B cell (primary cell): ENCODE measurements at regions not wholly inside any gene's neighbourhood (a gene's known extent, or its start where the extent isn't known, plus 50 kb on each side); places are given as distances from the start of the nearest gene placed in this dataset.

Experiments used
- ATAC-seq: fragments of 200-7000 bp; cut with Tn5 transposase; one replicate; pipeline ENCODE4 v1.10.0; 2021; ENCODE audit warnings: low read depth, mild to moderate bottlenecking, moderate number of reproducible peaks, moderate library complexity
- CTCF ChIA-PET: fragments of 350-600 bp; sonication (Branson Sonifier 250); formaldehyde crosslinking; loops from one replicate; lab custom pipeline; 2021; ENCODE audit warnings: antibody characterized with exemption, inconsistent platforms; lab: Charles Lee
- POLR2A ChIA-PET: fragments of 350-600 bp; sonication (Branson Sonifier 250); formaldehyde crosslinking; loops from one replicate; lab custom pipeline; 2021; ENCODE audit warnings: antibody characterized with exemption; lab: Charles Lee
- DNase-seq: peaks from one replicate; pipeline ENCODE4 v3.0.0; 2013
- H2AFZ ChIP-seq: 2 replicates; pipeline ENCODE4 v1.6.1; 2012; ENCODE audit warnings: mild to moderate bottlenecking, low read depth, low read length; ENCODE audit not compliant: insufficient read depth, poor library complexity, severe bottlenecking
- H3K27ac ChIP-seq, 2 donors: 1 replicate in 1 of 2; 2 replicates in 1 of 2; pipeline ENCODE4 v1.5.1; 2012 to 2013; ENCODE audit warnings: low read length in 2 of 2, mild to moderate bottlenecking in 2 of 2, moderate library complexity in 1 of 2
- H3K27me3 ChIP-seq, 4 experiments: fragments of 200-600 bp in 1 of 4; sonication (generic) in 1 of 4; replicated peaks in 1 of 4; 1 replicate in 2 of 4; 2 replicates in 2 of 4; pipeline versions ENCODE4 v1.6.1 to v1.7.0; 2013 to 2016; ENCODE audit warnings: low read length in 3 of 4, mild to moderate bottlenecking in 2 of 4, mixed read lengths in 1 of 4, moderate library complexity in 1 of 4; ENCODE audit not compliant: insufficient read depth in 4 of 4, control insufficient read depth in 3 of 4; ENCODE audit errors: control extremely low read depth in 1 of 4
- H3K36me3 ChIP-seq, 2 experiments: replicated peaks in 1 of 2; 1 replicate in 1 of 2; 2 replicates in 1 of 2; pipeline versions ENCODE4 v1.6.1 to v1.7.1; 2013; ENCODE audit warnings: low read length in 1 of 2; ENCODE audit not compliant: insufficient read depth in 2 of 2, control insufficient read depth in 1 of 2; ENCODE audit errors: control extremely low read depth in 1 of 2, extremely low read depth in 1 of 2
- H3K4me1 ChIP-seq, 2 donors: fragments of 200-600 bp in 1 of 2; sonication (generic) in 1 of 2; 1 replicate in 1 of 2; 2 replicates in 1 of 2; pipeline versions ENCODE4 v1.5.1 to v1.6.1; 2013 to 2017; ENCODE audit warnings: low read length in 2 of 2; ENCODE audit not compliant: control insufficient read depth in 2 of 2, insufficient read depth in 2 of 2
- H3K4me2 ChIP-seq: replicated peaks from 2 replicates; pipeline ENCODE3; 2012; ENCODE audit warnings: mild to moderate bottlenecking, low read depth, low read length; ENCODE audit not compliant: poor library complexity, severe bottlenecking
- H3K4me3 ChIP-seq, 5 experiments: fragments of 200-600 bp in 1 of 5; sonication (generic) in 1 of 5; 1 replicate in 3 of 5; 2 replicates in 2 of 5; pipeline versions ENCODE4 v1.5.1 to v1.7.0; 2011 to 2016; ENCODE audit warnings: low read length in 4 of 5, mild to moderate bottlenecking in 4 of 5, low read depth in 2 of 5, control low read depth in 1 of 5, moderate library complexity in 1 of 5; ENCODE audit not compliant: insufficient read depth in 1 of 5; ENCODE audit errors: control extremely low read depth in 1 of 5, extremely low read depth in 1 of 5
- H3K79me2 ChIP-seq: fragments of 200-600 bp; sonication (generic); one replicate; pipeline ENCODE4 v1.6.0; 2016; ENCODE audit warnings: low read length; ENCODE audit not compliant: control insufficient read depth, insufficient read depth
- H3K9ac ChIP-seq: fragments of 200-600 bp; sonication (generic); 2 replicates; pipeline ENCODE4 v1.6.1; 2017; ENCODE audit warnings: mild to moderate bottlenecking, low read length, moderate library complexity
- H3K9me3 ChIP-seq, 3 donors: one replicate each; pipeline versions ENCODE4 v1.6.1 to v1.7.1; 2013; ENCODE audit warnings: low read length in 2 of 3; ENCODE audit not compliant: control insufficient read depth in 2 of 3, insufficient read depth in 1 of 3; ENCODE audit errors: control extremely low read depth in 1 of 3
- H4K20me1 ChIP-seq: 2 replicates; pipeline ENCODE4 v1.6.0; 2012; ENCODE audit warnings: mild to moderate bottlenecking, low read length; ENCODE audit not compliant: insufficient read depth, control insufficient read depth, poor library complexity, severe bottlenecking
- H3K27ac Mint-ChIP-seq: one replicate; pipeline ENCODE4 v1.8.0; 2021; ENCODE audit warnings: mixed read lengths
- H3K27me3 Mint-ChIP-seq: one replicate; pipeline ENCODE4 v1.8.0; 2021; ENCODE audit warnings: mixed read lengths
- H3K4me1 Mint-ChIP-seq: one replicate; pipeline ENCODE4 v1.8.0; 2021; ENCODE audit warnings: mixed read lengths
- H3K4me3 Mint-ChIP-seq: one replicate; pipeline ENCODE4 v1.8.0; 2021; ENCODE audit warnings: mixed read lengths
- H3K9me3 Mint-ChIP-seq: one replicate; pipeline ENCODE4 v1.8.0; 2022; ENCODE audit warnings: mixed read lengths; ENCODE audit not compliant: insufficient read depth
- CTCF ChIP-seq: fragments of 200-600 bp; IDR thresholded peaks from one replicate; pipeline ENCODE4 v1.8.0; 2022; ENCODE audit warnings: antibody characterized with exemption, mild to moderate bottlenecking
- EZH2 ChIP-seq: IDR thresholded peaks from 2 replicates; pipeline ENCODE4 v1.6.1; 2012; ENCODE audit warnings: borderline replicate concordance, low read depth, mild to moderate bottlenecking, moderate library complexity, low read length; ENCODE audit not compliant: insufficient read depth, poor library complexity, severe bottlenecking
- WGBS: methylation state at CpG from one replicate; pipeline ENCODE4 v1.1.5; 2013; ENCODE audit warnings: missing lambda C conversion rate; ENCODE audit not compliant: insufficient coverage; 5-methylcytosine and 5-hydroxymethylcytosine counted together
- intact Hi-C: fragments of 100-400 bp; cut with micrococcal nuclease; formaldehyde crosslinking; loops from one replicate; pipeline ENCODE4 v1.10.0; 2022

GRCh38 chr4:145319751-145320150 is 139.4 kb upstream of the OTUD4 start:
- intact Hi-C loops = no loop called here
- CTCF ChIA-PET = no interaction called here

More at GRCh38 chr4:145319751-145320150, 139.4 kb upstream of the OTUD4 start:
- no CpG with 5 or more reads among the region's 2 CpGs for WGBS
- ATAC-seq (no peak), DNase-seq (no peak)
- Mint-ChIP-seq H3K9me3 (no peaks in the 10 kb centered on the region), H3K27ac (no peak overlapping the region), H3K4me3 (no peak overlapping the region), H3K27me3 (peaks cover 14% of the 10 kb centered on the region), H3K4me1 (no peaks in the 10 kb centered on the region)
- H3K27me3 ChIP-seq = peaks cover 0 to 7% (median 2%) of the 10 kb centered on the region in 4 experiments
- no peaks in the 10 kb centered on the region for H3K9me3 ChIP-seq
- POLR2A ChIA-PET = no interaction called here
- TF ChIP-seq EZH2 (no peak), CTCF (no peak)
- H3K9ac ChIP-seq = no peak overlapping the region
- no peaks in the 10 kb centered on the region for H4K20me1 ChIP-seq
- H2AFZ ChIP-seq = no peak overlapping the region
- no peaks in the 10 kb centered on the region for H3K4me1 ChIP-seq
- H3K79me2 ChIP-seq = no peaks in the 10 kb centered on the region
- no peak overlapping the region for H3K4me3 ChIP-seq
- H3K27ac ChIP-seq = no peak overlapping the region
- H3K4me2 ChIP-seq = no peak overlapping the region
- H3K36me3 ChIP-seq = no peaks in the 10 kb centered on the region
